K562 (cell line): ENCODE measurements at regions not wholly inside any gene's neighbourhood (a gene's known extent, or its start where the extent isn't known, plus 50 kb on each side); places are given as distances from the start of the nearest gene placed in this dataset.
A peak's percentile ranks its signal among the peaks of the same experiment; 100 is the strongest.

Experiments used
- BACH1 ChIP-seq: fragments of 200-800 bp; sonication (Bioruptor generic); IDR thresholded peaks from 2 replicates; pipeline ENCODE4 v1.6.1; 2016; ENCODE audit warnings: missing genetic modification characterization, missing compliant biosample characterization
- BRD9 ChIP-seq: fragments of 450-650 bp; IDR thresholded peaks from 2 replicates; pipeline ENCODE4 v1.6.1; 2018; ENCODE audit warnings: low read depth; ENCODE audit not compliant: partially characterized antibody
- CEBPG ChIP-seq, 3 experiments: fragments of 200-800 bp in 1 of 3; sonication (Bioruptor generic) in 1 of 3; sonication (generic) in 1 of 3; formaldehyde crosslinking in 1 of 3; IDR thresholded peaks in 2 of 3; conservative IDR thresholded peaks in 1 of 3; 2 replicates each; pipeline versions ENCODE4 v1.6.1 to v1.8.0; 2016 to 2022; ENCODE audit warnings: missing compliant biosample characterization in 2 of 3, missing genetic modification characterization in 2 of 3, mild to moderate bottlenecking in 1 of 3, missing genetic modification reagents in 1 of 3
- GABPB2 ChIP-seq: fragments of 250-450 bp; sonication (Bioruptor Pico); conservative IDR thresholded peaks from 2 replicates; pipeline ENCODE4 v1.5.1; 2021; ENCODE audit warnings: mild to moderate bottlenecking
- KLF6 ChIP-seq: fragments of 250-450 bp; sonication (Bioruptor Pico); IDR thresholded peaks from 2 replicates; pipeline ENCODE4 v1.4.0; 2020; ENCODE audit warnings: mild to moderate bottlenecking, moderate library complexity, borderline replicate concordance
- LCOR ChIP-seq: sonication (generic); formaldehyde crosslinking; IDR thresholded peaks from 2 replicates; pipeline ENCODE4 v1.8.0; 2022; ENCODE audit warnings: mild to moderate bottlenecking, missing genetic modification reagents
- NCOA2 ChIP-seq, 2 experiments: fragments of 450-650 bp; IDR thresholded peaks; 2 replicates each; pipeline ENCODE4 v1.6.1; 2018; ENCODE audit warnings: mild to moderate bottlenecking in 2 of 2, moderate library complexity in 1 of 2; ENCODE audit not compliant: partially characterized antibody in 2 of 2
- RCOR1 ChIP-seq, 2 experiments: IDR thresholded peaks; 2 replicates each; pipeline ENCODE4 v1.6.1; 2012; ENCODE audit warnings: low read depth in 2 of 2, low read length in 2 of 2, borderline replicate concordance in 1 of 2, improper control_type of control experiment in 1 of 2
- SAP30 ChIP-seq: fragments of 200-600 bp; sonication (generic); IDR thresholded peaks from 2 replicates; pipeline ENCODE4 v1.6.1; 2012; ENCODE audit warnings: borderline replicate concordance, low read depth, mild to moderate bottlenecking, moderate library complexity, low read length, control low read depth, inconsistent platforms; ENCODE audit not compliant: insufficient read depth, poor library complexity, severe bottlenecking
- TAF1 ChIP-seq: IDR thresholded peaks from 2 replicates; pipeline ENCODE4 v1.6.1; 2011; ENCODE audit warnings: mild to moderate bottlenecking, low read length, moderate library complexity; ENCODE audit not compliant: insufficient read depth, control insufficient read depth, severe bottlenecking; ENCODE audit errors: extremely low read depth
- THRAP3 ChIP-seq: fragments of 450-650 bp; IDR thresholded peaks from 2 replicates; pipeline ENCODE4 v1.6.1; 2016; ENCODE audit warnings: mild to moderate bottlenecking, inconsistent platforms, borderline replicate concordance
- ZEB2 ChIP-seq: fragments of 450-650 bp; IDR thresholded peaks from 2 replicates; pipeline ENCODE4 v1.6.1; 2016
- ZNF217 ChIP-seq: sonication (generic); formaldehyde crosslinking; IDR thresholded peaks from 2 replicates; pipeline ENCODE4 v1.8.0; 2022; ENCODE audit warnings: mild to moderate bottlenecking, missing genetic modification reagents
- ZNF408 ChIP-seq: fragments of 250-450 bp; sonication (Bioruptor Pico); IDR thresholded peaks from 2 replicates; pipeline ENCODE4 v1.4.0; 2020; ENCODE audit warnings: low read depth, mild to moderate bottlenecking, moderate library complexity
- ZNF780A ChIP-seq: fragments of 250-450 bp; sonication (Bioruptor Pico); IDR thresholded peaks from 2 replicates; pipeline ENCODE4 v1.5.0; 2021; ENCODE audit warnings: mild to moderate bottlenecking
- TF ChIP-seq, protein P1 (sequence below), 2 experiments: IDR thresholded peaks; 2 replicates each; pipeline ENCODE4 v1.6.1; 2012; ENCODE audit warnings: improper control_type of control experiment in 2 of 2, low read depth in 2 of 2, low read length in 2 of 2, borderline replicate concordance in 1 of 2
- TF ChIP-seq, protein P2 (sequence below): sonication (generic); formaldehyde crosslinking; IDR thresholded peaks from 2 replicates; pipeline ENCODE4 v1.8.0; 2022; ENCODE audit warnings: mild to moderate bottlenecking, low read depth, missing genetic modification reagents
- TF ChIP-seq, protein P3 (sequence below): sonication (generic); formaldehyde crosslinking; IDR thresholded peaks from 2 replicates; pipeline ENCODE4 v1.8.0; 2023; ENCODE audit warnings: missing genetic modification reagents, mild to moderate bottlenecking, borderline replicate concordance

DNA sequence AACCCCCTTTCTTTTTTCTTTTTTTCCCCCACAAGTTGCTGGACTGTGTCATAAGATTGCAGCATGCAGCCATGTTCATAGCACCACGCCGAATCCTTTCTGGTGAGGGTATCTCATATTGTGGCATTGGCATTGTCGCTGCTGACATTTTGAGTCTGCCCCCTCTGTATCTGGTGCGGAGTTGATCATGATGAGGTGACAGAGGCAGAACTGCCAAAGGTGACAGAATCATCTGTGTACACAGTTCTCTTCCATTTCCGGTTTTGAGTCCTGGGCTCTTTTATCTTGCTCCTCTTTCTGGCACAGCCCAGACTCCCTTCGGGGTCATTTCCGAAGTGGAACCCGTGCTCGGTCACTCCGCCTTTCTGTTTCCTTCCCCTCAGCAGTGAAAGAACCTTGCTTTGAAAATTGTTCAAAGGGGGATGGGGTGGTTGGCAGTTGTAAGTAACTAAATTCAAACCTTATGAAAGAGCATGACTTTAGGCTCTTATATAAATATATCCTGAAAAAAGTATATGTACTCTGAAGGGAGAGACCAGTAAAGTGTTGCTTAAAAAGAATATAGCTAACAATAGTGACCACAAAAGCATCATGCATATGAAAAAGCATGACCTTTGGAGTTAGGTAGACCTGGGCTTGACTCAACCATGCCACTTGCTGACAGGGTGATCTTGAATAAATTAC is 55.0 kb upstream of the BMP2K start (continued):
- TF ChIP-seq RCOR1 (IDR thresholded peaks at IDR 0.05; ENCODE audit: borderline replicate concordance in 1 of 2, low read depth in 2 of 2, low read length in 2 of 2) (peak in 1 of 2 experiments; percentile 92; a peak in 3 of 4 replicates), BRD9 (peak; percentile 97), NCOA2 (IDR thresholded peaks at IDR 0.05; ENCODE audit: partially characterized antibody in 2 of 2) (peak; percentile 55 to 62), LCOR (CRISPR knock-in tag) (no peak), BACH1 (peak; percentile 71), ZEB2 (peak; percentile 86), CEBPG (CRISPR knock-in tag; IDR thresholded peaks at IDR 0.05) (peak; percentile 97), CEBPG (tag; conservative IDR thresholded peaks at IDR 0.05 in 1 of 2, IDR thresholded peaks at IDR 0.05 in 1 of 2) (peak; percentile 40 to 51; a peak in 3 of 4 replicates), TAF1 (peak; percentile 49), THRAP3 (no peak), SAP30 (no peak), ZNF217 (CRISPR knock-in tag) (no peak), ZNF780A (CRISPR knock-in tag) (no peak), KLF6 (CRISPR knock-in tag) (peak; percentile 13; the same call in 1 of the 2 replicates), GABPB2 (CRISPR knock-in tag) (no peak), ZNF408 (CRISPR knock-in tag) (no peak)
- TF ChIP-seq, protein P1, sequence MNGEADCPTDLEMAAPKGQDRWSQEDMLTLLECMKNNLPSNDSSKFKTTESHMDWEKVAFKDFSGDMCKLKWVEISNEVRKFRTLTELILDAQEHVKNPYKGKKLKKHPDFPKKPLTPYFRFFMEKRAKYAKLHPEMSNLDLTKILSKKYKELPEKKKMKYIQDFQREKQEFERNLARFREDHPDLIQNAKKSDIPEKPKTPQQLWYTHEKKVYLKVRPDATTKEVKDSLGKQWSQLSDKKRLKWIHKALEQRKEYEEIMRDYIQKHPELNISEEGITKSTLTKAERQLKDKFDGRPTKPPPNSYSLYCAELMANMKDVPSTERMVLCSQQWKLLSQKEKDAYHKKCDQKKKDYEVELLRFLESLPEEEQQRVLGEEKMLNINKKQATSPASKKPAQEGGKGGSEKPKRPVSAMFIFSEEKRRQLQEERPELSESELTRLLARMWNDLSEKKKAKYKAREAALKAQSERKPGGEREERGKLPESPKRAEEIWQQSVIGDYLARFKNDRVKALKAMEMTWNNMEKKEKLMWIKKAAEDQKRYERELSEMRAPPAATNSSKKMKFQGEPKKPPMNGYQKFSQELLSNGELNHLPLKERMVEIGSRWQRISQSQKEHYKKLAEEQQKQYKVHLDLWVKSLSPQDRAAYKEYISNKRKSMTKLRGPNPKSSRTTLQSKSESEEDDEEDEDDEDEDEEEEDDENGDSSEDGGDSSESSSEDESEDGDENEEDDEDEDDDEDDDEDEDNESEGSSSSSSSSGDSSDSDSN (IDR thresholded peaks at IDR 0.05; ENCODE audit: borderline replicate concordance in 1 of 2, low read depth in 2 of 2, low read length in 2 of 2), result peak; percentile 64 to 93; a peak in 3 of 4 replicates
- TF ChIP-seq, protein P2, sequence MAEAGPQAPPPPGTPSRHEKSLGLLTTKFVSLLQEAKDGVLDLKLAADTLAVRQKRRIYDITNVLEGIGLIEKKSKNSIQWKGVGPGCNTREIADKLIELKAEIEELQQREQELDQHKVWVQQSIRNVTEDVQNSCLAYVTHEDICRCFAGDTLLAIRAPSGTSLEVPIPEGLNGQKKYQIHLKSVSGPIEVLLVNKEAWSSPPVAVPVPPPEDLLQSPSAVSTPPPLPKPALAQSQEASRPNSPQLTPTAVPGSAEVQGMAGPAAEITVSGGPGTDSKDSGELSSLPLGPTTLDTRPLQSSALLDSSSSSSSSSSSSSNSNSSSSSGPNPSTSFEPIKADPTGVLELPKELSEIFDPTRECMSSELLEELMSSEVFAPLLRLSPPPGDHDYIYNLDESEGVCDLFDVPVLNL (CRISPR knock-in tag), result no peak
- TF ChIP-seq, protein P3, sequence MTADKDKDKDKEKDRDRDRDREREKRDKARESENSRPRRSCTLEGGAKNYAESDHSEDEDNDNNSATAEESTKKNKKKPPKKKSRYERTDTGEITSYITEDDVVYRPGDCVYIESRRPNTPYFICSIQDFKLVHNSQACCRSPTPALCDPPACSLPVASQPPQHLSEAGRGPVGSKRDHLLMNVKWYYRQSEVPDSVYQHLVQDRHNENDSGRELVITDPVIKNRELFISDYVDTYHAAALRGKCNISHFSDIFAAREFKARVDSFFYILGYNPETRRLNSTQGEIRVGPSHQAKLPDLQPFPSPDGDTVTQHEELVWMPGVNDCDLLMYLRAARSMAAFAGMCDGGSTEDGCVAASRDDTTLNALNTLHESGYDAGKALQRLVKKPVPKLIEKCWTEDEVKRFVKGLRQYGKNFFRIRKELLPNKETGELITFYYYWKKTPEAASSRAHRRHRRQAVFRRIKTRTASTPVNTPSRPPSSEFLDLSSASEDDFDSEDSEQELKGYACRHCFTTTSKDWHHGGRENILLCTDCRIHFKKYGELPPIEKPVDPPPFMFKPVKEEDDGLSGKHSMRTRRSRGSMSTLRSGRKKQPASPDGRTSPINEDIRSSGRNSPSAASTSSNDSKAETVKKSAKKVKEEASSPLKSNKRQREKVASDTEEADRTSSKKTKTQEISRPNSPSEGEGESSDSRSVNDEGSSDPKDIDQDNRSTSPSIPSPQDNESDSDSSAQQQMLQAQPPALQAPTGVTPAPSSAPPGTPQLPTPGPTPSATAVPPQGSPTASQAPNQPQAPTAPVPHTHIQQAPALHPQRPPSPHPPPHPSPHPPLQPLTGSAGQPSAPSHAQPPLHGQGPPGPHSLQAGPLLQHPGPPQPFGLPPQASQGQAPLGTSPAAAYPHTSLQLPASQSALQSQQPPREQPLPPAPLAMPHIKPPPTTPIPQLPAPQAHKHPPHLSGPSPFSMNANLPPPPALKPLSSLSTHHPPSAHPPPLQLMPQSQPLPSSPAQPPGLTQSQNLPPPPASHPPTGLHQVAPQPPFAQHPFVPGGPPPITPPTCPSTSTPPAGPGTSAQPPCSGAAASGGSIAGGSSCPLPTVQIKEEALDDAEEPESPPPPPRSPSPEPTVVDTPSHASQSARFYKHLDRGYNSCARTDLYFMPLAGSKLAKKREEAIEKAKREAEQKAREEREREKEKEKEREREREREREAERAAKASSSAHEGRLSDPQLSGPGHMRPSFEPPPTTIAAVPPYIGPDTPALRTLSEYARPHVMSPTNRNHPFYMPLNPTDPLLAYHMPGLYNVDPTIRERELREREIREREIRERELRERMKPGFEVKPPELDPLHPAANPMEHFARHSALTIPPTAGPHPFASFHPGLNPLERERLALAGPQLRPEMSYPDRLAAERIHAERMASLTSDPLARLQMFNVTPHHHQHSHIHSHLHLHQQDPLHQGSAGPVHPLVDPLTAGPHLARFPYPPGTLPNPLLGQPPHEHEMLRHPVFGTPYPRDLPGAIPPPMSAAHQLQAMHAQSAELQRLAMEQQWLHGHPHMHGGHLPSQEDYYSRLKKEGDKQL (CRISPR knock-in tag), result no peak
